Ovary (tissue), 3 donors: ENCODE measurements at regions not wholly inside any gene's neighbourhood (a gene's known extent, or its start where the extent isn't known, plus 50 kb on each side); places are given as distances from the start of the nearest gene placed in this dataset.
A peak's percentile ranks its signal among the peaks of the same experiment; 100 is the strongest.

ENCODE experiments used
- EP300 ChIP-seq: sonication (generic); formaldehyde crosslinking; IDR thresholded peaks from one replicate; pipeline ENCODE4 v1.6.1; 2017; ENCODE audit warnings: antibody characterized with exemption
- POLR2A ChIP-seq: fragments of 450-650 bp; IDR thresholded peaks from one replicate; pipeline ENCODE4 v1.6.1; 2017; ENCODE audit warnings: antibody characterized with exemption, mild to moderate bottlenecking, moderate library complexity
- TF ChIP-seq, protein P1 (sequence below), 3 donors: fragments of 450-650 bp in 2 of 3; fragments of 200-600 bp in 1 of 3; IDR thresholded peaks; one replicate each; pipeline versions ENCODE4 v1.5.1 to v1.8.0; 2016 to 2022; ENCODE audit warnings: antibody characterized with exemption in 3 of 3, mild to moderate bottlenecking in 1 of 3
- donor health status: DM: no; HTN: no; CAD: no.

DNA sequence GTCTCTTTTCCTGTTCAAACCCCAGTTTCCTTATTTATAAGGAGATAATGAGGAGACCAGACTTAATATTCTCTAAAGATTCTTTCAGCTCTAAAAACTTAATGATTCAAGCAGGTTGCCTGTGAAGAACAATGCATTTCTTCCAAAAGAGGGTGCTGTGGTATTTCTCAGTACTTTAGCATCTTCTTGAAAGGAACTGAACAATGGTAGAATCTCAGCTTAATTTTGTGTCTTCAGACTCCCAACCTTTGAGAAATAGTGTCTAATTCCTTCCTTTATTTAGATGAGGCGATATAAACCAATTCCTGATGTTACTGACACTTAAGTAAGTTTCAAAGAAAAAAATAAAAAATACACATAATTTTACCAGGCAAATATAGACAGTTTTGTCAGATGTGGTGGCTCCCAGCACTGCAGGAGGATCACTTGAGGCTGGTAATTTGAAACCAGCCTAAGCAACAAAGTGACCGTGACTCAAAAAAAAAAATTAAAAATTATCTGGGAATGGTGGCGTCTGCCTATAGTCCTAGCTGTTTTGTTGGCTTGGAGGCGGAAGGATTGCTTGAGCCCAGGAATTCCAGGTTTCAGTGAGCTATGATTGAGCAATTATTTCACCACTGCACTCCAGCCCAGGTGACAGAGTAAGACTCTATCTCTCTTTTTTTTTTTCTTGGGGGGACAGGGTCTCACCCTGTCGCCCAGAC is 76.9 kb upstream of the PSMA6 start:
- TF ChIP-seq, protein P1, sequence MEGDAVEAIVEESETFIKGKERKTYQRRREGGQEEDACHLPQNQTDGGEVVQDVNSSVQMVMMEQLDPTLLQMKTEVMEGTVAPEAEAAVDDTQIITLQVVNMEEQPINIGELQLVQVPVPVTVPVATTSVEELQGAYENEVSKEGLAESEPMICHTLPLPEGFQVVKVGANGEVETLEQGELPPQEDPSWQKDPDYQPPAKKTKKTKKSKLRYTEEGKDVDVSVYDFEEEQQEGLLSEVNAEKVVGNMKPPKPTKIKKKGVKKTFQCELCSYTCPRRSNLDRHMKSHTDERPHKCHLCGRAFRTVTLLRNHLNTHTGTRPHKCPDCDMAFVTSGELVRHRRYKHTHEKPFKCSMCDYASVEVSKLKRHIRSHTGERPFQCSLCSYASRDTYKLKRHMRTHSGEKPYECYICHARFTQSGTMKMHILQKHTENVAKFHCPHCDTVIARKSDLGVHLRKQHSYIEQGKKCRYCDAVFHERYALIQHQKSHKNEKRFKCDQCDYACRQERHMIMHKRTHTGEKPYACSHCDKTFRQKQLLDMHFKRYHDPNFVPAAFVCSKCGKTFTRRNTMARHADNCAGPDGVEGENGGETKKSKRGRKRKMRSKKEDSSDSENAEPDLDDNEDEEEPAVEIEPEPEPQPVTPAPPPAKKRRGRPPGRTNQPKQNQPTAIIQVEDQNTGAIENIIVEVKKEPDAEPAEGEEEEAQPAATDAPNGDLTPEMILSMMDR (IDR thresholded peaks at IDR 0.05) = peak in 2 of 3 donors; percentile 25 to 53
- TF ChIP-seq POLR2A (no peak), EP300 (no peak)
